ENCODE measurements at regions not wholly inside any gene's neighbourhood (a gene's known extent, or its start where the extent isn't known, plus 50 kb on each side); places are given as distances from the start of the nearest gene placed in this dataset.

GRCh38 chr2:211187602-211188001 lies 631.2 kb downstream of the CPS1 start:
- DNase-seq = no peak
- H3K4me3 Mint-ChIP-seq (ENCODE audit: unreplicated experiment) = no peak overlapping the region
- no peak overlapping the region for H3K27ac Mint-ChIP-seq (ENCODE audit: unreplicated experiment)
- H3K4me1 Mint-ChIP-seq (ENCODE audit: low read depth, unreplicated experiment) = peaks cover 5% of the 10 kb centered on the region
- no peaks in the 10 kb centered on the region for H3K9me3 Mint-ChIP-seq (ENCODE audit: unreplicated experiment)
- H3K27me3 Mint-ChIP-seq (ENCODE audit: unreplicated experiment) = no peaks in the 10 kb centered on the region
- no peaks in the 10 kb centered on the region for H3K36me3 Mint-ChIP-seq (ENCODE audit: unreplicated experiment)
- no peak for TF ChIP-seq CTCF (IDR thresholded peaks at IDR 0.05; ENCODE audit: partially characterized antibody, unreplicated experiment)

- no peak for DNase-seq
- Mint-ChIP-seq H3K4me1 (ENCODE audit: low read depth, unreplicated experiment) (no peaks in the 10 kb centered on the region), H3K4me3 (ENCODE audit: unreplicated experiment) (no peak overlapping the region), H3K36me3 (ENCODE audit: unreplicated experiment) (no peaks in the 10 kb centered on the region), H3K27me3 (ENCODE audit: unreplicated experiment) (no peaks in the 10 kb centered on the region), H3K27ac (ENCODE audit: unreplicated experiment) (no peak overlapping the region), H3K9me3 (ENCODE audit: unreplicated experiment) (no peaks in the 10 kb centered on the region)
- no peak for TF ChIP-seq CTCF (IDR thresholded peaks at IDR 0.05; ENCODE audit: partially characterized antibody, unreplicated experiment)
Observed at GRCh38 chr2:211203986-211204385, 647.6 kb downstream of the CPS1 start.

- Mint-ChIP-seq H3K27me3 (ENCODE audit: unreplicated experiment) (no peaks in the 10 kb centered on the region), H3K9me3 (ENCODE audit: unreplicated experiment) (no peaks in the 10 kb centered on the region), H3K27ac (ENCODE audit: unreplicated experiment) (no peak overlapping the region), H3K4me1 (ENCODE audit: low read depth, unreplicated experiment) (no peaks in the 10 kb centered on the region), H3K4me3 (ENCODE audit: unreplicated experiment) (no peak overlapping the region), H3K36me3 (ENCODE audit: unreplicated experiment) (no peaks in the 10 kb centered on the region)
- DNase-seq = no peak
- TF ChIP-seq CTCF (IDR thresholded peaks at IDR 0.05; ENCODE audit: partially characterized antibody, unreplicated experiment) = no peak
Observed at GRCh38 chr2:211204456-211204855, 648.1 kb downstream of the CPS1 start.

GRCh38 chr2:211204902-211205301 lies 648.5 kb downstream of the CPS1 start:
- Mint-ChIP-seq H3K27ac (ENCODE audit: unreplicated experiment) (no peak overlapping the region), H3K4me1 (ENCODE audit: low read depth, unreplicated experiment) (no peaks in the 10 kb centered on the region), H3K27me3 (ENCODE audit: unreplicated experiment) (no peaks in the 10 kb centered on the region), H3K4me3 (ENCODE audit: unreplicated experiment) (no peak overlapping the region), H3K36me3 (ENCODE audit: unreplicated experiment) (no peaks in the 10 kb centered on the region), H3K9me3 (ENCODE audit: unreplicated experiment) (no peaks in the 10 kb centered on the region)
- DNase-seq = no peak
- TF ChIP-seq CTCF (IDR thresholded peaks at IDR 0.05; ENCODE audit: partially characterized antibody, unreplicated experiment) = no peak

- no peaks in the 10 kb centered on the region for H3K4me1 Mint-ChIP-seq (ENCODE audit: low read depth, unreplicated experiment)
- no peaks in the 10 kb centered on the region for H3K9me3 Mint-ChIP-seq (ENCODE audit: unreplicated experiment)
- no peak overlapping the region for H3K27ac Mint-ChIP-seq (ENCODE audit: unreplicated experiment)
- no peaks in the 10 kb centered on the region for H3K36me3 Mint-ChIP-seq (ENCODE audit: unreplicated experiment)
- no peak overlapping the region for H3K4me3 Mint-ChIP-seq (ENCODE audit: unreplicated experiment)
- DNase-seq = no peak
- TF ChIP-seq CTCF (IDR thresholded peaks at IDR 0.05; ENCODE audit: partially characterized antibody, unreplicated experiment) = no peak
- H3K27me3 Mint-ChIP-seq (ENCODE audit: unreplicated experiment) = no peaks in the 10 kb centered on the region
Observed at GRCh38 chr2:211205358-211205757, 649.0 kb downstream of the CPS1 start.

Data from glutamatergic neuron (in vitro differentiated cells).